Chondrocyte (in vitro differentiated cells): ENCODE measurements at regions not wholly inside any gene's neighbourhood (a gene's known extent, or its start where the extent isn't known, plus 50 kb on each side); places are given as distances from the start of the nearest gene placed in this dataset.

Source experiments
- DNase-seq: peaks from one replicate; pipeline ENCODE4 v3.0.0; 2021; ENCODE audit warnings: mixed read lengths, low spot score
- H3K27ac Mint-ChIP-seq: one replicate; pipeline ENCODE4 v1.8.0; 2021; ENCODE audit warnings: mild to moderate bottlenecking, moderate library complexity, mixed read lengths; ENCODE audit not compliant: unreplicated experiment
- H3K27me3 Mint-ChIP-seq: 2 replicates; pipeline ENCODE4 v1.8.0; 2021; ENCODE audit warnings: low read depth, mixed read lengths
- H3K36me3 Mint-ChIP-seq: 2 replicates; pipeline ENCODE4 v1.8.0; 2021; ENCODE audit warnings: low read depth, mixed read lengths
- H3K4me1 Mint-ChIP-seq: 2 replicates; pipeline ENCODE4 v1.8.0; 2021; ENCODE audit warnings: low read depth, mild to moderate bottlenecking, mixed read lengths
- H3K4me3 Mint-ChIP-seq: one replicate; pipeline ENCODE4 v1.8.0; 2021; ENCODE audit warnings: mild to moderate bottlenecking, moderate library complexity, mixed read lengths; ENCODE audit not compliant: unreplicated experiment
- H3K9me3 Mint-ChIP-seq: 2 replicates; pipeline ENCODE4 v1.8.0; 2021; ENCODE audit warnings: low read depth, mixed read lengths
- CTCF ChIP-seq: fragments of 200-600 bp; sonication (generic); IDR thresholded peaks from 2 replicates; pipeline ENCODE4 v1.5.0; 2021; ENCODE audit warnings: antibody characterized with exemption, mild to moderate bottlenecking, moderate library complexity

DNA sequence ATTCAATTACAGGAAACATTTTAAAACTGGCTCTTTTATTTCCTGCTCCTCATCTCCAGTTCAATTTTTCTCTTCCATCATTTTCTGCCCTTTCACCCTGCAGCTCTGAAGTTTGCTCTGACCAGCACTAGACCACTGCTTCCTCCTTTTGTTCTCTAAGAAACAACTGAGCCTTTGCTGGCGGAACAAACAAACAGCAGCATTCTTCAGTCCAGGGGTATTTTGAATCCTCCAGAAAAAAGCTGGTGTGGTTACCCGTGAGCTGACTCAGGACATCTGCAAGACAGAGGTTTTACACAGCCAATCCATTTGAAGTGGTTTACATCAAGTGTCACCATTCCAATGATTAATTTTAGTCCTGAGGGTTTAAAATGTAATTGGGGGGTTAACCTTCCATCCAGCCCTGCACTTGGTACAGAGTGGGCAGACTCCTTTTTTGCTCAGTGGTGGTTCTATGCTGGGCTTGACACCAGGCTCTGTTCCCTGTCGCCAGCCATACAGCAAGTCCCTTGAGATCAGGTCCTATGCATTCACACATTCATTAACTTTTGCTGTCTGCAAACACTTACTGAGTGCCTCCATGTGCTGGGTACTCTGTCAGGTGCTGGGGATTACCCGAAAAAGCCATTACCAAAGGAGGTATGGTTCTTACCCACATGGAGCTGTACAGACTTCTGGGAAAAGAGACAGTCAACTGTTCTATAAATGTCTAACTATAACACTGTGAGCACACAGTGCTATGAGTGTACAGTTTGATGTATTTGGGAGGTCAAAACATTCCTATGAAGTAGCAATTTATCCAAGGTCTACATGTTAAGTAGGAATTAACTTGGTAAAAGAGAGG lies 909.4 kb upstream of the GYPC start:
- H3K36me3 Mint-ChIP-seq = no peaks in the 10 kb centered on the region
- no peak overlapping the region for H3K4me3 Mint-ChIP-seq
- no peak overlapping the region for H3K27ac Mint-ChIP-seq
- no peak for DNase-seq
- TF ChIP-seq CTCF = no peak
- H3K9me3 Mint-ChIP-seq = no peaks in the 10 kb centered on the region
- H3K27me3 Mint-ChIP-seq = no peaks in the 10 kb centered on the region
- H3K4me1 Mint-ChIP-seq = no peaks in the 10 kb centered on the region

GRCh38 chr2:125747165-125747425 lies 908.9 kb upstream of the GYPC start:
- Mint-ChIP-seq H3K27me3 (no peaks in the 10 kb centered on the region), H3K36me3 (no peaks in the 10 kb centered on the region), H3K27ac (no peak overlapping the region), H3K9me3 (no peaks in the 10 kb centered on the region), H3K4me3 (no peak overlapping the region), H3K4me1 (no peaks in the 10 kb centered on the region)
- DNase-seq = no peak
- no peak for TF ChIP-seq CTCF

DNA sequence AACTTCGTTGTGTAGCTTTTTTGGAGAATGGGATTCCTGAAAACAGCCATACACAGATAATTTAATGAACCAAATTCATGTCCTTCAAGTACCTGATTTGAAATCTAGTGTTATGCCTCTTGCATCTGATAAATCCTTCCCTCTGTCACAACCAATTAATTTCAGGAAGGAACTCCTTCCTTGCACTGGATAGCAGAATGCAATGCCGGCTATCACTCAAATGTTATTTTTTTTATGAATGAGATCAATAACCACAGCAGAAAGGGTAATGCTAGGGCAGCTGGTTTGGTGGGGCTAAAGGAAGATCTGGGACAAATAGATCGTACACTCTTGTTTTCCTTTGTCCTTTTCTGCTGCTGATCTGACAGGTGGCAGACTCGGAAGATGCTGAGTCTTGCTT lies 899.5 kb upstream of the GYPC start:
- Mint-ChIP-seq H3K9me3 (no peaks in the 10 kb centered on the region), H3K36me3 (no peaks in the 10 kb centered on the region), H3K27me3 (no peaks in the 10 kb centered on the region), H3K4me3 (no peak overlapping the region), H3K4me1 (no peaks in the 10 kb centered on the region), H3K27ac (no peak overlapping the region)
- no peak for DNase-seq
- no peak for TF ChIP-seq CTCF

GRCh38 chr2:125796784-125797183 lies 859.2 kb upstream of the GYPC start:
- Mint-ChIP-seq H3K27ac (no peak overlapping the region), H3K27me3 (no peaks in the 10 kb centered on the region), H3K4me1 (no peaks in the 10 kb centered on the region), H3K36me3 (no peaks in the 10 kb centered on the region), H3K4me3 (no peak overlapping the region), H3K9me3 (peaks cover 22% of the 10 kb centered on the region)
- TF ChIP-seq CTCF = no peak
- DNase-seq = no peak

DNA sequence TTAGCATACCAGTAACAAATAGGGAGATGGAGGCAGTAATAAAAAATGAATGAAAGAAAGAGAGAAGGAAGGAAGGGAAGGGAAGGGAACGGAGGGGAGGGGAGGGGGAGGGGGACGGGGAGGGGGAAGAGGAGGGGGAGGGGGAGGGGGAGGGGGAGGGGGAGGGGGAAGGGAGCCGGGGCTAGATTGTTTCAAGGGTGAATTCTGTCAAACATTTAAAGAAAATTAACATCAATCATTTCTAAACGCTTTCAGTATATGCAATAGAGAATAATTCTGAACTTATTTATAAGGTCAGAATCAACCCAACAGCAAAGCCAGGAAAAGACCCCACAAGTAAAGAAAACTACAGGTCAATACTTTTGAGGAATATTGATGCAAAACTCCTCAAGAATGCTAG lies 858.8 kb upstream of the GYPC start:
- no peak for DNase-seq
- Mint-ChIP-seq H3K36me3 (no peaks in the 10 kb centered on the region), H3K4me3 (no peak overlapping the region), H3K27ac (no peak overlapping the region), H3K4me1 (no peaks in the 10 kb centered on the region), H3K27me3 (no peaks in the 10 kb centered on the region), H3K9me3 (peaks cover 25% of the 10 kb centered on the region)
- TF ChIP-seq CTCF = no peak
